ENCODE measurements at regions not wholly inside any gene's neighbourhood (a gene's known extent, or its start where the extent isn't known, plus 50 kb on each side); places are given as distances from the start of the nearest gene placed in this dataset.

GRCh38 chr11:129657866-129658525 is 157.7 kb upstream of the TMEM45B start:
- Histone ChIP-seq H3K27ac (no peak overlapping the region), H3K27me3 (no peaks in the 10 kb centered on the region), H3K4me1 (no peaks in the 10 kb centered on the region), H3K36me3 (replicated peaks in 1 of 2; ENCODE audit: insufficient read depth in 1 of 2, low read depth in 2 of 2) (no peaks in the 10 kb centered on the region), H3K4me3 (no peak overlapping the region), H3K9me3 (peaks cover 0 to 15% (median 0%) of the 10 kb centered on the region in 3 donors)
- TF ChIP-seq, protein P1, sequence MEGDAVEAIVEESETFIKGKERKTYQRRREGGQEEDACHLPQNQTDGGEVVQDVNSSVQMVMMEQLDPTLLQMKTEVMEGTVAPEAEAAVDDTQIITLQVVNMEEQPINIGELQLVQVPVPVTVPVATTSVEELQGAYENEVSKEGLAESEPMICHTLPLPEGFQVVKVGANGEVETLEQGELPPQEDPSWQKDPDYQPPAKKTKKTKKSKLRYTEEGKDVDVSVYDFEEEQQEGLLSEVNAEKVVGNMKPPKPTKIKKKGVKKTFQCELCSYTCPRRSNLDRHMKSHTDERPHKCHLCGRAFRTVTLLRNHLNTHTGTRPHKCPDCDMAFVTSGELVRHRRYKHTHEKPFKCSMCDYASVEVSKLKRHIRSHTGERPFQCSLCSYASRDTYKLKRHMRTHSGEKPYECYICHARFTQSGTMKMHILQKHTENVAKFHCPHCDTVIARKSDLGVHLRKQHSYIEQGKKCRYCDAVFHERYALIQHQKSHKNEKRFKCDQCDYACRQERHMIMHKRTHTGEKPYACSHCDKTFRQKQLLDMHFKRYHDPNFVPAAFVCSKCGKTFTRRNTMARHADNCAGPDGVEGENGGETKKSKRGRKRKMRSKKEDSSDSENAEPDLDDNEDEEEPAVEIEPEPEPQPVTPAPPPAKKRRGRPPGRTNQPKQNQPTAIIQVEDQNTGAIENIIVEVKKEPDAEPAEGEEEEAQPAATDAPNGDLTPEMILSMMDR (IDR thresholded peaks at IDR 0.05): no peak
- no peak for TF ChIP-seq POLR2A (IDR thresholded peaks at IDR 0.05)
- ATAC-seq: no peak
- 57 to 74% methylated on average over 9 of the region's 9 CpGs for WGBS, 2 donors
- intact Hi-C loops (cut with DNase I): no loop called here
- no peak for DNase-seq

GRCh38 chr11:129658526-129658867 is 157.2 kb upstream of the TMEM45B start:
- Histone ChIP-seq H3K9me3 (peaks cover 0 to 15% (median 0%) of the 10 kb centered on the region in 3 donors), H3K27me3 (no peaks in the 10 kb centered on the region), H3K27ac (no peak overlapping the region), H3K36me3 (replicated peaks in 1 of 2; ENCODE audit: insufficient read depth in 1 of 2, low read depth in 2 of 2) (no peaks in the 10 kb centered on the region), H3K4me3 (no peak overlapping the region), H3K4me1 (no peaks in the 10 kb centered on the region)
- ATAC-seq: no peak
- intact Hi-C loops (cut with DNase I): no loop called here
- WGBS, 2 donors: 55 to 80% methylated on average over 3 to 7 of the region's 7 CpGs
- no peak for DNase-seq
- TF ChIP-seq POLR2A (IDR thresholded peaks at IDR 0.05): no peak
- TF ChIP-seq, protein P1 (IDR thresholded peaks at IDR 0.05): no peak

DNA sequence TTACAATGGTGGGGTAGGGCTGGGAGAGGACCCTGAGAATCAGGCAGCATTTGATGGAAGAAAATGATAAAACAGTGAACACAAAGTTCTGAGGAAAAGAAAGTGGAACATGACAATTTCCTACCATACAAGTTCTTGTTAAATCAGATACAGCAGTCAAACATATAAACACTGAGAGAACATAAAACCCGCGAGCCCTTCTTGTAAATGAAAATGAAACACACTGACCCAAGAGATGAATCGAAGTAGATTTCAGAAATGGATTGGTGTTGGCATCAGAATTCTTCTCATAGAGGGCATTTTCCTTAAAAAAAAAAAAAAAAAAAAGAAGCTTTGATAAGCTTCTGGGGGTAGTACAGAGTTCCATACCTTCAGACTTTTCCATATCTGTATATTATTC is 134.7 kb upstream of the TMEM45B start:
- Histone ChIP-seq H3K4me3 (no peak overlapping the region), H3K27me3 (no peaks in the 10 kb centered on the region), H3K36me3 (replicated peaks in 1 of 2; ENCODE audit: insufficient read depth in 1 of 2, low read depth in 2 of 2) (no peaks in the 10 kb centered on the region), H3K9me3 (peaks cover 0 to 7% (median 0%) of the 10 kb centered on the region in 3 donors), H3K4me1 (no peaks in the 10 kb centered on the region), H3K27ac (no peak overlapping the region)
- WGBS, 2 donors: 61 to 64% methylated on average over 3 of the region's 3 CpGs
- no peak for ATAC-seq
- TF ChIP-seq, protein P1 (IDR thresholded peaks at IDR 0.05): no peak
- TF ChIP-seq POLR2A (IDR thresholded peaks at IDR 0.05): no peak
- no peak for DNase-seq
- intact Hi-C loops (cut with DNase I): no loop called here

DNA sequence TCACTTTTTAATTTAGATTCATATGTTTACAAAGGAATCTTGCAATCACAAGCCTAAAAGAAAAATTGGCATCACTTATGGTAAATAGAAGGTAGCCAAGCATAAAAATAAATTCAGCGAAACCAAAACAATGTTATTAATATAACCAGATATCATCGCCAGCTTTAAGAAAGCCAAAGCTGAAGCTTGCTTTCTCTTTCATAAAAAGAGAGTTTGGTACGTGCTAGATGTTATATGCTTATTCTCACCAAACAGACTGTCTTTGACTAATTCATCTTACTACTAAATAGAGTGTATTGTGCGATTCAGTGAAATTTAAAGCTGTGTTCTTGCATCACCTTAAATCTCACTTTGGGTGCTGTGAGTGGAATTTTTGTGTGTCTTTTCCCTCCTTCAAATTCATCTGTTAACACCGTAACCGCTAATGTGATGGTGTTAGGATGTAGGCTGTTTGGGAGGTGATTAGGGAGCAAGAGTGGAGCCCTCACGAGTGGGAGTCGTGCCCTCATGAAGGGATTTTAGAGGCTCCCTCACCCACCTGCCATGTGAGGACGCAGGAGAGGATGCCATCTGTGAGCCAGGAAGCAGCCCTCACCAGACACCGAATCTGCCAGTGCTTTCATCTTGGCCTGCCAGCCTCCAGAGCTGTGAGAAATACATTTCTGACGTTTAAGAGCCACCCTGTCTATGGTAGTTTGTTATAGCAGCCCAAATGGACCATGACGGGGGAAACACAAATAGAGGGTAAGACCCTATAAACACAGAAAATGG is 134.1 kb upstream of the TMEM45B start:
- ATAC-seq (no peak), DNase-seq (no peak)
- WGBS, 2 donors: 67 to 70% methylated on average over 12 of the region's 12 CpGs
- no peaks in the 10 kb centered on the region for H3K4me1 ChIP-seq
- intact Hi-C loops (cut with DNase I): no loop called here
- H3K27me3 ChIP-seq: no peaks in the 10 kb centered on the region
- H3K9me3 ChIP-seq: peaks cover 0 to 7% (median 0%) of the 10 kb centered on the region in 3 donors
- no peak overlapping the region for H3K4me3 ChIP-seq
- no peak for TF ChIP-seq POLR2A (IDR thresholded peaks at IDR 0.05)
- TF ChIP-seq, protein P1 (IDR thresholded peaks at IDR 0.05): no peak
- H3K36me3 ChIP-seq (replicated peaks in 1 of 2; ENCODE audit: insufficient read depth in 1 of 2, low read depth in 2 of 2): no peaks in the 10 kb centered on the region
- no peak overlapping the region for H3K27ac ChIP-seq
